C1 segment of cervical spinal cord (tissue), 14 donors: ENCODE measurements at regions not wholly inside any gene's neighbourhood (a gene's known extent, or its start where the extent isn't known, plus 50 kb on each side); places are given as distances from the start of the nearest gene placed in this dataset.
A peak's percentile ranks its signal among the peaks of the same experiment; 100 is the strongest.

Experiments used
- DNase-seq, 14 donors: peaks; one replicate each; lab custom pipeline; 2025; lab: John Stamatoyannopoulos, UW

GRCh38 chr5:160508780-160509361 is 87.2 kb downstream of the PTTG1 start:
- peak in 11 of 14 donors; percentile 10 to 63 (median 28) for DNase-seq

- DNase-seq: no peak
Measured at GRCh38 chr5:160511280-160511929, 89.8 kb downstream of the PTTG1 start.
